ENCODE measurements at regions not wholly inside any gene's neighbourhood (a gene's known extent, or its start where the extent isn't known, plus 50 kb on each side); places are given as distances from the start of the nearest gene placed in this dataset.

DNA sequence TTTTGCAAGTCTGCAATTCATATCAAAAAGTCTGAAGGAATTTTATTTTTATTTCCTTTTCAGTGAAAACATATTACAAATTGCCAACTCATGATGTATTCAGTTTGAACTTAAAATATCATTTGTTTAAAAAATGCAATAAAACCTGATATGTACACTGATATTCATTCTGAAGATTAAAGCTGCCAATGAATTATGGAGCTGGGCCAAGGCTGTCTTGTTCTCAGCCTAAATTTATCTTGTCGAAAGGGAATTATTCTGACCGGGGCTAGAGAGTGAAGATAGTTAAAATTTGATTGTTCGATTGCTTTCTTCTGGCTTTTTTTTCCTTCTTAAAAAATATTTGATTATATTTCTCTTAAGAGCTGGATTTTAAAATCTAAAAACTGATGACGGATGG is 54.0 kb upstream of the RBFOX1 start:
- no peaks in the 10 kb centered on the region for H3K36me3 ChIP-seq (ENCODE audit: control insufficient read depth in 2 of 2, insufficient read depth in 2 of 2, low read length in 1 of 2)
- H3K4me1 ChIP-seq (ENCODE audit: control insufficient read depth in 2 of 2, insufficient read depth in 2 of 2, low read length in 1 of 2) = no peaks in the 10 kb centered on the region
- H3K27ac ChIP-seq (ENCODE audit: low read depth in 2 of 2, low read length in 1 of 2) = no peak overlapping the region
- H3K4me3 ChIP-seq (ENCODE audit: low read depth in 1 of 2, low read length in 2 of 2) = no peak overlapping the region
- WGBS, 2 donors = 83 to 85% methylated on average over 4 of the region's 4 CpGs
- H3K27me3 ChIP-seq (ENCODE audit: control insufficient read depth in 1 of 2, insufficient read depth in 2 of 2, low read length in 2 of 2) = no peaks in the 10 kb centered on the region
- H3K9me3 ChIP-seq (ENCODE audit: control insufficient read depth in 2 of 2, insufficient read depth in 1 of 2, low read depth in 1 of 2, low read length in 1 of 2) = no peaks in the 10 kb centered on the region

DNA sequence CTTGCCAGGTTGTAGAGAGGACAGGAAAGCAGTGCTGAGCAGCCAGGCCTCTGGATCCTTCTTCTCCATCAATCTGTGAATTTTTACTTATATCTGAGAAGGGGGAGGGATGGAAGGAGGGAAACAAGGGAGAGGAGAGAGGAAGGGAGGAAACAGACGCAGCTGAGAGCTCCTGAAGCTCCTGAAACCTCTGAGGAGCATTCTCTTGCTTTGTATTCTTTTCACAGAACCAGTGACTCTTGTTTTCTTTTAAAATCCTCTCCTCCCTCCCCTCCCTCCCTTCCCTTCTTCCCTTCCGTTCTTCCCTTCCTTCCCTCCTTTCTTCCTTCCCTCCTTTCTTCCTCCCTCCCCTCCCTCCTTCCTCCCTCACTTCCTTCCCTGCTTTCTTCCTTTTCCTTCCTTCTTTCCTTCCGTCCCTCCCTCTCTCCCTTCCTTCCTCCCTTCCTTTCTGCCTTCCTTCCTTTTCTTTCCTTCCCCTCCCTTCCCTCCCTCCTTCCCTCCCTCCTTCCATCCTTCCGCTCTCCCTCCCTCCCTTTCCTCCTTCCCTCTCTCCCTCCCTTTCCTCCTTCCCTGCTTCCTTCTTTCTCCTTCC is 60.0 kb upstream of the RBFOX1 start:
- Histone ChIP-seq H3K4me3 (ENCODE audit: low read depth in 1 of 2, low read length in 2 of 2) (no peak overlapping the region), H3K36me3 (ENCODE audit: control insufficient read depth in 2 of 2, insufficient read depth in 2 of 2, low read length in 1 of 2) (no peaks in the 10 kb centered on the region), H3K27me3 (ENCODE audit: control insufficient read depth in 1 of 2, insufficient read depth in 2 of 2, low read length in 2 of 2) (no peaks in the 10 kb centered on the region), H3K4me1 (ENCODE audit: control insufficient read depth in 2 of 2, insufficient read depth in 2 of 2, low read length in 1 of 2) (no peaks in the 10 kb centered on the region), H3K27ac (ENCODE audit: low read depth in 2 of 2, low read length in 1 of 2) (no peak overlapping the region), H3K9me3 (ENCODE audit: control insufficient read depth in 2 of 2, insufficient read depth in 1 of 2, low read depth in 1 of 2, low read length in 1 of 2) (no peaks in the 10 kb centered on the region)
- 74% methylated on average over 4 of the region's 4 CpGs for WGBS, 2 donors

DNA sequence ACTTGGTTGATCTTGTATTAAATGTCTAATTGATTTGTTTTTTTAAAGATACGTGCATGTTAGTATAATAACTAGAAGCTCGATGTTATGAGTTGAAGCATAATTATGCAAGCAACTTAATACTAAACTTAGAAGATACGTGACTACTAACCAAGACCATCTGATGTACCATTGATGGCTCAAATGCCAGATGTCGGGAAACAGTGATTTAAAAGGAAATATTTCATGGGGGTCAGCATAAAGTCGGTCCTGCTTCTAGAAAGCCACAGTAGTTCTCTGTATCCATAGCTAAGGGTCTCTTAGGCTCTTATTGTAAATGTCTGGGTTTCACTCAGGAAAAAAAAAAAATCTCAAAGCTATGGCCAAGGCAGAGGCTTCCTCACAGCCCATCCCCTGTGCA is 61.2 kb upstream of the RBFOX1 start:
- Histone ChIP-seq H3K27me3 (ENCODE audit: control insufficient read depth in 1 of 2, insufficient read depth in 2 of 2, low read length in 2 of 2) (no peaks in the 10 kb centered on the region), H3K4me3 (ENCODE audit: low read depth in 1 of 2, low read length in 2 of 2) (no peak overlapping the region), H3K9me3 (ENCODE audit: control insufficient read depth in 2 of 2, insufficient read depth in 1 of 2, low read depth in 1 of 2, low read length in 1 of 2) (no peaks in the 10 kb centered on the region), H3K36me3 (ENCODE audit: control insufficient read depth in 2 of 2, insufficient read depth in 2 of 2, low read length in 1 of 2) (no peaks in the 10 kb centered on the region), H3K4me1 (ENCODE audit: control insufficient read depth in 2 of 2, insufficient read depth in 2 of 2, low read length in 1 of 2) (no peaks in the 10 kb centered on the region), H3K27ac (ENCODE audit: low read depth in 2 of 2, low read length in 1 of 2) (no peak overlapping the region)
- 75 to 82% methylated on average over 5 of the region's 5 CpGs for WGBS, 2 donors

DNA sequence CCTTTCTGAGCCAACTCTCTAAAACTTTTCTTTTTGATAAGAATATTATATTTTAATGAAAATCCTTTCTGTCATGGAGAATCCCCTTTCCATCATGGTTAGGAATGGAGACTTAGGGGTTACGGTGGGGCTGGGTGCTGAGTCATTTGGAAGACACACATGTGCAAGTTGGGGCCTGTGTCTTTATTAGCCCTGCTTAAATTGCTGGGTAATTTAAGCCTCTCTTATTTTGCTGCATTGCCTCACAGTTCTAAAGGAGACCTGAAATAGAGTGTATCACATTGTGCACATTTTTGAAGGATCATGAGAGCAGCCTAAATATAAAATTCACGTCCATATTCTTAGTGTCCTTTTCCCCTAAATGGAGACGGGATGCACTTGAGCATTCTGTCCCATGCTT is 61.8 kb upstream of the RBFOX1 start:
- Histone ChIP-seq H3K27me3 (ENCODE audit: control insufficient read depth in 1 of 2, insufficient read depth in 2 of 2, low read length in 2 of 2) (no peaks in the 10 kb centered on the region), H3K9me3 (ENCODE audit: control insufficient read depth in 2 of 2, insufficient read depth in 1 of 2, low read depth in 1 of 2, low read length in 1 of 2) (peaks cover 0 to 3% of the 10 kb centered on the region in 2 donors), H3K4me1 (ENCODE audit: control insufficient read depth in 2 of 2, insufficient read depth in 2 of 2, low read length in 1 of 2) (no peaks in the 10 kb centered on the region), H3K36me3 (ENCODE audit: control insufficient read depth in 2 of 2, insufficient read depth in 2 of 2, low read length in 1 of 2) (no peaks in the 10 kb centered on the region), H3K4me3 (ENCODE audit: low read depth in 1 of 2, low read length in 2 of 2) (no peak overlapping the region), H3K27ac (ENCODE audit: low read depth in 2 of 2, low read length in 1 of 2) (no peak overlapping the region)
- 51 to 54% methylated on average over 3 of the region's 3 CpGs for WGBS, 2 donors

DNA sequence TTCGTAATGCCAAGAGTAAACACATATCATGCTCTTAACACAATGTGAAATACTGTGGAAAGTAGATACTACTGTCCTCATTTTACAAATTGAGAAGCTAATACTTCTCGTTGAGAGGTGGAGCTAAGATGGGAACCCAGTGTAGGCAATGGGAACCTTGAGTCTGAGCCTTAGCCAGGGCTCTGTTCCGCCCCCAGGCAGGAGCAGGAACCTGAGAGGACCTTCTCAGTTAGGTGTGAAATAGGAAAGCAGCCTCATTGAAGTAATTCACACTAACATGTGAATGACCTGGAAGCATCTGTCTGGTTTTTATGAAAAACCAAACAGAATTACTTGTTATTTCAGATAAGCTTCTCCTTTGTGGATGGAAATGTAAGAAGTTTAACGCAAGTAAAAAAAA is 62.6 kb upstream of the RBFOX1 start:
- Histone ChIP-seq H3K4me1 (ENCODE audit: control insufficient read depth in 2 of 2, insufficient read depth in 2 of 2, low read length in 1 of 2) (no peaks in the 10 kb centered on the region), H3K9me3 (ENCODE audit: control insufficient read depth in 2 of 2, insufficient read depth in 1 of 2, low read depth in 1 of 2, low read length in 1 of 2) (peaks cover 0 to 3% of the 10 kb centered on the region in 2 donors), H3K27me3 (ENCODE audit: control insufficient read depth in 1 of 2, insufficient read depth in 2 of 2, low read length in 2 of 2) (no peaks in the 10 kb centered on the region), H3K36me3 (ENCODE audit: control insufficient read depth in 2 of 2, insufficient read depth in 2 of 2, low read length in 1 of 2) (no peaks in the 10 kb centered on the region), H3K27ac (ENCODE audit: low read depth in 2 of 2, low read length in 1 of 2) (no peak overlapping the region), H3K4me3 (ENCODE audit: low read depth in 1 of 2, low read length in 2 of 2) (no peak overlapping the region)
- 69 to 75% methylated on average over 4 of the region's 4 CpGs for WGBS, 2 donors

DNA sequence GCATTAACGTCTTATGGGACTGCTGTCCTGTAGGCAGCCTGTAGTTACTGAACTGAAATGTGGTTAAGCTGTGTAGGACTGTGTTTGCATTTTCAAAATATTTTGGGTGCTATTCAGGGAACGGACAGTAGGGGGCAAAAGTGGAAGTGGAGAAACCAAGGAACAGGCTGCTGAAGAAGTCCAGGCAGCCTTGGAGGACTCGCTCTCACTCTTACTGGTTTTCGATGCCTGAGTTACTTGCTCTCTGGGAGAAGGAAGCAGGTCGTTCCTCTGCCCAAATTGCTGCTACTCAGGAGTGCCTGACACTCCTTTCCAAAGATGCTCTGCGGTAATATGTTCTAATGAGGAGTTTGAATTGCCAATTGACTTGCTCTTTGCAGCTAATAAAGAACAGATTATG is 64.5 kb upstream of the RBFOX1 start:
- H3K9me3 ChIP-seq (ENCODE audit: control insufficient read depth in 2 of 2, insufficient read depth in 1 of 2, low read depth in 1 of 2, low read length in 1 of 2) = peaks cover 0 to 3% of the 10 kb centered on the region in 2 donors
- H3K4me1 ChIP-seq (ENCODE audit: control insufficient read depth in 2 of 2, insufficient read depth in 2 of 2, low read length in 1 of 2) = no peaks in the 10 kb centered on the region
- WGBS, 2 donors = 17 to 19% methylated on average over 6 of the region's 6 CpGs
- H3K4me3 ChIP-seq (ENCODE audit: low read depth in 1 of 2, low read length in 2 of 2) = no peak overlapping the region
- no peak overlapping the region for H3K27ac ChIP-seq (ENCODE audit: low read depth in 2 of 2, low read length in 1 of 2)
- no peaks in the 10 kb centered on the region for H3K27me3 ChIP-seq (ENCODE audit: control insufficient read depth in 1 of 2, insufficient read depth in 2 of 2, low read length in 2 of 2)
- no peaks in the 10 kb centered on the region for H3K36me3 ChIP-seq (ENCODE audit: control insufficient read depth in 2 of 2, insufficient read depth in 2 of 2, low read length in 1 of 2)

DNA sequence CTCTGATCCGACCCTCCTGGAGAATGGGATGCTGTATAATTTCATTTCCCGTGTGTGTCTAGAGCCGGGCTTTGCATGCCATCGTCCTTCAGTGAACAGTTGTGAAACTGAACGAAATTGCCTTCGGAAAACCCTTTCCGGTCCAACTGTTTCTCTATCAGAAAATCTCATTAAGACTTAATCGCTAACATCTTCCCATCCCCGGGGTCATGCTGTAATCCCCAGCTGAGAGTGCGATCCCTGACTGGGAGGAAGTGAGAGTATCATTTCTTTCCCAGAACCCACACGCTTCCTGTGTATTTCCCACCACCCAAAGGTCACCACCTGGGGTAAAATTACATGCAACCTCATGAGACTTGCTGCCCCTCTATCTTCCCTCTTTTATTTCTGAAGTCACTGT is 75.6 kb upstream of the RBFOX1 start:
- no peak overlapping the region for H3K27ac ChIP-seq (ENCODE audit: low read depth in 2 of 2, low read length in 1 of 2)
- WGBS, 2 donors = 57 to 70% methylated on average over 11 of the region's 11 CpGs
- H3K9me3 ChIP-seq (ENCODE audit: control insufficient read depth in 2 of 2, insufficient read depth in 1 of 2, low read depth in 1 of 2, low read length in 1 of 2) = no peaks in the 10 kb centered on the region
- H3K36me3 ChIP-seq (ENCODE audit: control insufficient read depth in 2 of 2, insufficient read depth in 2 of 2, low read length in 1 of 2) = no peaks in the 10 kb centered on the region
- H3K4me1 ChIP-seq (ENCODE audit: control insufficient read depth in 2 of 2, insufficient read depth in 2 of 2, low read length in 1 of 2) = no peaks in the 10 kb centered on the region
- peaks cover 0 to 2% of the 10 kb centered on the region in 2 donors for H3K27me3 ChIP-seq (ENCODE audit: control insufficient read depth in 1 of 2, insufficient read depth in 2 of 2, low read length in 2 of 2)
- no peak overlapping the region for H3K4me3 ChIP-seq (ENCODE audit: low read depth in 1 of 2, low read length in 2 of 2)

DNA sequence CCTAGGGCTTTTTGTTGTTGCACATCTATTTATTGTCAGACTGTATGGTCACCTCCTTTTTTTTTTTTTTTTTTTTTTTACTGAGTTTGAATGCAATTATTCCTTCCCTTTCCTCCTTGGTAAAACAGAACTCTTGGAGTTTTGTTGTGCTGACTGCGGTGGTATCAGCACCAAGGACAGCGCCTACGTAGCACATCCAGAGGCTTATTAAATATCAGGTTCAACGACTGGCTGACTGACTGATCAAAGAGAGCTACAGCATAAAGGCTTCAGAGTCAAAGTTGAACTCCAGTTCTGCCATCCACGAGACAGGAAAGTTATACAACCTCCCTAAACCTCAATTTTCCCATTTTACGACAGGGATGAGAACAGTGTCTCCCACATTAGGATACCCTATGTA is 86.1 kb upstream of the RBFOX1 start:
- 31 to 37% methylated on average over 6 of the region's 6 CpGs for WGBS, 2 donors
- Histone ChIP-seq H3K9me3 (ENCODE audit: control insufficient read depth in 2 of 2, insufficient read depth in 1 of 2, low read depth in 1 of 2, low read length in 1 of 2) (no peaks in the 10 kb centered on the region), H3K27ac (ENCODE audit: low read depth in 2 of 2, low read length in 1 of 2) (no peak overlapping the region), H3K4me1 (ENCODE audit: control insufficient read depth in 2 of 2, insufficient read depth in 2 of 2, low read length in 1 of 2) (no peaks in the 10 kb centered on the region), H3K4me3 (ENCODE audit: low read depth in 1 of 2, low read length in 2 of 2) (no peak overlapping the region), H3K27me3 (ENCODE audit: control insufficient read depth in 1 of 2, insufficient read depth in 2 of 2, low read length in 2 of 2) (no peaks in the 10 kb centered on the region), H3K36me3 (ENCODE audit: control insufficient read depth in 2 of 2, insufficient read depth in 2 of 2, low read length in 1 of 2) (no peaks in the 10 kb centered on the region)

DNA sequence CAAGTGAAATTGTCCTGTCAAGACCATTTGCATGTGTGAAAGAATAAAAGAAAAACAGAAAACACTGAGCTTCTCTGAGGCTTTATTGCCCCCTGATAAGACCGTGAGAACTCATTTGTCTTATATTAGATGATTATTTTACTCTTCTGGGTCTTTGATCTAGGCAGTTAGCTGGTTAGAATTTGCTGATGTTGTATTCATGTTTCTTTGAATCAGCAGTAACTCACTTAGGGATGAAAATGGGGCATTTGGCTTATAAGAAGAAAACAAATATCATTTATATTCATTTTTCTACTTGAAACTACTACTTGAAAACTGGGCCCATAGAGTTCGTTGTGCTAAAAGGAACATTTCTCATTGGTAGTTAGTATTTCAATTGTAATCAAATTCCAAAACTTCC is 93.1 kb upstream of the RBFOX1 start:
- H3K27ac ChIP-seq (ENCODE audit: low read depth in 2 of 2, low read length in 1 of 2) = no peak overlapping the region
- H3K4me1 ChIP-seq (ENCODE audit: control insufficient read depth in 2 of 2, insufficient read depth in 2 of 2, low read length in 1 of 2) = no peaks in the 10 kb centered on the region
- H3K4me3 ChIP-seq (ENCODE audit: low read depth in 1 of 2, low read length in 2 of 2) = no peak overlapping the region
- no peaks in the 10 kb centered on the region for H3K9me3 ChIP-seq (ENCODE audit: control insufficient read depth in 2 of 2, insufficient read depth in 1 of 2, low read depth in 1 of 2, low read length in 1 of 2)
- peaks cover 0 to 2% of the 10 kb centered on the region in 2 donors for H3K27me3 ChIP-seq (ENCODE audit: control insufficient read depth in 1 of 2, insufficient read depth in 2 of 2, low read length in 2 of 2)
- no peaks in the 10 kb centered on the region for H3K36me3 ChIP-seq (ENCODE audit: control insufficient read depth in 2 of 2, insufficient read depth in 2 of 2, low read length in 1 of 2)
- 70 to 84% methylated on average over 2 of the region's 2 CpGs for WGBS, 2 donors

DNA sequence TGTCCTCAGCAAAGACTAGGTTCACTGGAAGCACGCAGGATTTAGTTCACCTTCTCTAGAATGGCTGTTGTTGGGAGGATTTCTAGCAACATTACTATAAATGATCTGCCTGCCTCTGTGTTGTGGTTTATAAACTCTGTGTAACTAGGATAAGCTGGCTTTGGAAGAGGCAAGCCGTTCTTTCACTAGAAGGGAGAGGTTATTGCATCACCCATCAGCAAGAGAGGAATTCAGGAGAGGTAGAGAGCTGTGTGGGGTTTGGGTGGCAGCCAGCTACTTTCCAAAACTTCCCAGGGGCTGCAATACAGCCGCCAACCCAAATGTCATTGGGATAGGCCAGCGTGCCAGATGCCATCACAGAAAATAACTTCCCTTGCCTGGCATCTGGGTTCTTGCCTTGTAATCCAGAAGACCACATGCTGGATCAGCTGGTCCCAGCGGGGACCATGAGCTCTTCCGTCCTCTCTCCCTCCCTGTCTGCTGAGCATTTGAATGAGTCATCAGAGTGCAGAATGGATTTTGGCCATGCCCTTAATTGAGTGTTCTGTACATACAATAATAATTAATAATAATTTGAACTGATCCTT is 95.7 kb upstream of the RBFOX1 start:
- Histone ChIP-seq H3K27me3 (ENCODE audit: control insufficient read depth in 1 of 2, insufficient read depth in 2 of 2, low read length in 2 of 2) (peaks cover 0 to 2% of the 10 kb centered on the region in 2 donors), H3K4me1 (ENCODE audit: control insufficient read depth in 2 of 2, insufficient read depth in 2 of 2, low read length in 1 of 2) (no peaks in the 10 kb centered on the region), H3K9me3 (ENCODE audit: control insufficient read depth in 2 of 2, insufficient read depth in 1 of 2, low read depth in 1 of 2, low read length in 1 of 2) (no peaks in the 10 kb centered on the region), H3K27ac (ENCODE audit: low read depth in 2 of 2, low read length in 1 of 2) (no peak overlapping the region), H3K36me3 (ENCODE audit: control insufficient read depth in 2 of 2, insufficient read depth in 2 of 2, low read length in 1 of 2) (no peaks in the 10 kb centered on the region), H3K4me3 (ENCODE audit: low read depth in 1 of 2, low read length in 2 of 2) (no peak overlapping the region)
- WGBS, 2 donors = 67 to 69% methylated on average over 6 of the region's 6 CpGs

Measured in esophagus (tissue), 2 donors.